GM21381 (cell line): ENCODE measurements at regions not wholly inside any gene's neighbourhood (a gene's known extent, or its start where the extent isn't known, plus 50 kb on each side); places are given as distances from the start of the nearest gene placed in this dataset.
"Not testable (repeated sequence)": the region's sequence is repeated elsewhere in the genome, so short reads cannot be mapped to it uniquely, and the experiment has no call there.

Experiments used
- ATAC-seq: cut with Tn5 transposase; IDR thresholded peaks from one replicate; pipeline ENCODE4 v1.9.1; 2021; ENCODE audit warnings: mild to moderate bottlenecking, moderate library complexity; ENCODE audit not compliant: unreplicated experiment

DNA sequence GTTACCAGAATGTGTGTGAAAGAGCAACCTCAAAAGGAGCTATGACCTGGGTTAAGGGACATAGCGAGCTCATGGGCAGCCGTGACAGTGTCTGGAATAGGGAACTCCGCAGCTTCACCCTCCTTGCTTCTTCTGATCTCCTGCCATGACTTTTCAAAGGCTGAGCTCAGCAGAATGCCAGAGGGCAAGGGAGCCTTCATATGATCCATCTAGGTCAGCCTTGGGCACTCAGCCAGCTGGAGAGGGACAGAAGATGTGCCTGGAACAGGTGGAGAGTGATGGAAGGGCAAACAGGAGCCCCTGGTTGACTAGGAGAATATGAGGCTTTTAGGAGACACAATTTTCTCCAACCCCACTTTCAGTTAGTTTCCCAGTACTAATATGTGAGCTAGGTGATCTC lies 352.8 kb upstream of the FRG2C start:
- not testable (repeated sequence) for ATAC-seq

- not testable (repeated sequence) for ATAC-seq
These were observed 351.7 kb upstream of the FRG2C start for GRCh38 chr3:75312469-75312868.

DNA sequence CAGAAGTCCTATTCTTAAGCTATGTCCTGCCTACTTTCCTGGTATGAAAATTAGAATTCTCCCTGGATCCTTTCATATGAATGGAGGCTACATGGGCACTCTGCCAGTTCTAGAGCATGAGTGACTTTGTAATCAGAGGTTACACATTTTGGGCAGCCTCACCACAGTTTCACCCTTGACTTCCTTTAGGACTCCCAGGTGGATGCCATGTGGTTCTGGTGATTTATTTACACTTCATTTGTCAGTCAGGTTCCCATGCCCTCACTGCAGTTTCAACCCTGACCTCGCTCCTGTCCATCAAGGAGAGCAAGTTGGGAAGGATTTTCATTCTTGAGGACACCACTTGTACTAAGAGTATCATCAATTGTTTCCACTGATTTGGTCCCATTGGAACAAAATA lies 344.4 kb upstream of the FRG2C start:
- ATAC-seq: not testable (repeated sequence)

GRCh38 chr3:75320369-75320768 lies 343.8 kb upstream of the FRG2C start:
- ATAC-seq: no peak

GRCh38 chr3:75321060-75321459 lies 343.1 kb upstream of the FRG2C start:
- ATAC-seq: no peak

DNA sequence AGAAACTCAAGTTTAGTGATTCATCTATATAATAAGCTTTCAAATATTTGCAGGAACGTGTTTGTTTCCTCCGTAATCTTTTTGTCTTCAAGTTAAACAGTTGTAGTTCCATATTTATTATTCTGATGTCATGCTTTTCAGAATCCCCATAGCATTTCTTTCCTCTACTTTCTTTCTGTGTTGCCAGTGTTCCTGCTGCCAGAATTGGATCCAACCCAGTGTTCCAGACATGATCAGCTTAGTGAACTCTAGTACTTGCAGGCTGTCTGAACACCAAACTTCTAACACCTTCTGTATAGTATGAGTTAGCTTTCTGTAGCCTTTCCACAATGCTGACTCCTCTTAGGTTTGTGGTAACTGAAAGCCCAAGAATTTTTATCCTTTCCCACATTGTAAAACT lies 340.2 kb upstream of the FRG2C start:
- not testable (repeated sequence) for ATAC-seq

DNA sequence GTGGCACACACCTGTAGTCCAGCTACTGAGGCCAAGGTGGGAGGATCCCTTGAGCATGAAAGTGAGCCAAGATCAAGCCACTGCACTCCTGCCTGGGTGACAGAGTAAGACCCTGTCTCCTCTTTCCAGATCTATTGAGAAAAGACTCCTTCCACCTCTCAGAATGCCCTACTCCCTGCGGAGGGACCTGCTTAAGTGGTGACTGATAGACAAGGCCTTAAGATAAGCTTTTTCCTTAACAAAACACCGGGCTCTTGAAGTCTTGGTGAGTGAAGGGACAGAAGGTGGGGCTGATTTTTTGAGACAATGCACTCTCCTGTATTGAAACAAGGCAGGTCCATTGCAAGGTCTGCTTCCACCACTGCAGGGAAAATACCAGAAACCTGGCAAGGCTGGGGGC lies 338.4 kb upstream of the FRG2C start:
- ATAC-seq: no peak

GRCh38 chr3:75327453-75327852 lies 336.7 kb upstream of the FRG2C start:
- no peak for ATAC-seq

DNA sequence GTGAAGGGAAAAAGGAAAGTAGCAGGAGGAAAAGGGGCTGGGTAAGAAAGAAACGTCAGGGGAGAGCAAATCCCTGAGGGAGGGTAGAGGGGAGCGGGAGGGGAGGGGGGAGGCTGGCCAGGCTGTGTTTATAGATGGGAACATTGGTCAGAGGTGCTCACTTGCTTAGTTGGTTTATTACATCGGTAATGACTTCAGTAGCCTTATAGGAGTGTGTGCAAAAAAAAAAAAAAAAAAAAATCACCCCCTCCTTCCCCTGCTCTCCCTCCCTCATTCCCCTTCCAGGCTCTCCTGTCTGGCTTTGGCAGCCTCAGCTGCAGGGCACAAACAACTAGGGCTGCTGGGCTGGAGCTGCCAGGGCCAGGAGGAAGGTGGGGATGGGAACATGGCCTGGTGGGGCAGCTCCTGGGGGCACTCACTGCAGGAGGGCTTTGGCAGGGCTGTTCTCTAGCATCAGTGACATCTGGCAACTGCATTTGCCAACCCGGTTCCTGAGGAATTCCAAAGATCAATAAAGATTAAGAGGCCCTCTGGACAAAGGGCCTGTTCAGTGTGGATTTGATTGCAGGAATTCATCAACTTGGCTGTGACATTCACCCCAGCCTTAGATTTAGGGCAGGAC lies 334.5 kb upstream of the FRG2C start:
- no peak for ATAC-seq

- not testable (repeated sequence) for ATAC-seq
These were observed 333.7 kb upstream of the FRG2C start for GRCh38 chr3:75330446-75330845.

GRCh38 chr3:75332090-75332489 lies 332.0 kb upstream of the FRG2C start:
- ATAC-seq: not testable (repeated sequence)

DNA sequence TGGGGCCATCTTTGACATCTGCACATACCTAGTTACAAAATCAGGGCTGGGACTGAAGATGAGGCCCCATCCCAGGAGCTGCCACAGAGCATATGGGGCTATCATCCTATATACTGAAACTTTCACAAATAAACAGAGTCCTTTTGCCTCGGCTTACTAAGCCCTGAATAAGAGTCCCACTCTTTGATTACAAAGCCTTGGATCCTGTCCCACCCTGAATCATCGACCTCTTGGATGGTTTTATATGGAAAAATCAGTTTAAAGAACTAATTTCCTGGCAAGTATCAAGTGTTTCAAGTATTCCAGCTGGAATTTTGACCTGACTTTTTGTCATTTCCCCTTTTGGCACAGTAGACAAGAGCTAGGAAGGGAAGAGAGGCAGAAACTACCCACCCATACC lies 331.3 kb upstream of the FRG2C start:
- ATAC-seq: no peak

- no peak for ATAC-seq
These were observed 329.8 kb upstream of the FRG2C start for GRCh38 chr3:75334299-75334698.

DNA sequence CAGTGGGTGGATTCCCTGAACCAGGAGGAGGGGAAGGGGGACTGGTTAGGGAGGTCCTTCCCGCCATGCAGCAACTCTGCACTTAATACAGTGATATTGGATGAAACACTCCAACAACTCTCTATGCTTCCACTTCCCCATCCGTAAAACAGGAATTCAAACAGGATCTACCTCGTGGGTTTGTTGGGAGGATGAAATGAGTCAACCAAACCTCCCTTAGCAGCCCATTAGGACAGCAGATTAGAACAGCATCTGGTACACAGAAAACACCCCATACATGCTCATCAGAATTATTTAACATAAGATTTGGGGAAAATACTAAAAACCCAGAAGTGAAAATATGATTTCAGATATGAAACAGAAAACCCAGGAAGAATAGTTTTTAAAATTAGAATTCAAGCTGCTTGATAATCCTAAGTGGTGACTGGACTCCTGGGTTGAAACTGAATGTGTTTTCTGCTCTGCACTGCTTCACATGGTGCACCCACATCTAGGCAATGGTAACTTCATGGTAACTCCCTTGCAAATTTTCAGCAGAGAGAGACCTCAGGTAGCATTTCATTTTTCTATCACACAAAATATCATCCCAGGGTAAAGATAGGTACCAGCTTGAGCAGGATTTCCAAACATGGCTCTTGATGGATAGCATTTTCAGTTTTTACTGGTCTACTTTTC lies 326.8 kb upstream of the FRG2C start:
- no peak for ATAC-seq

DNA sequence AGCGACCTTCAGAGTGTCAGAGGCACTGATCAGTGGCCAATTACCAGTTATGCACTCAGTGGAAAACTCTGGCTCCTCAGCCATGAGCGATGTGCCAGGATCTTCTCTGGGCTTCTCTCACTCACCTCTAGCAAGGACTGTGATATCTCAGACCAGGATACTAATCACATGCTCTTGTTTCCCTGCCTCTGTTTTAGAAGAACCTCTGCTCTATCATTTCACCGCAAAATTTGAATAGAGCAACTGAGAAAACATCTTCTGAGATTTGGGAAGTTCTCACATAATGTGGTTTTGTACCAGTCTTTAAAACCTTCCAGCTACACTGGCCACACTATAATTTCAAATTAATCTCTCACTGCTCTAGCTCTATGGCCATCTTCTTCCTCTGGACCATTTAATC lies 325.8 kb upstream of the FRG2C start:
- ATAC-seq: no peak

DNA sequence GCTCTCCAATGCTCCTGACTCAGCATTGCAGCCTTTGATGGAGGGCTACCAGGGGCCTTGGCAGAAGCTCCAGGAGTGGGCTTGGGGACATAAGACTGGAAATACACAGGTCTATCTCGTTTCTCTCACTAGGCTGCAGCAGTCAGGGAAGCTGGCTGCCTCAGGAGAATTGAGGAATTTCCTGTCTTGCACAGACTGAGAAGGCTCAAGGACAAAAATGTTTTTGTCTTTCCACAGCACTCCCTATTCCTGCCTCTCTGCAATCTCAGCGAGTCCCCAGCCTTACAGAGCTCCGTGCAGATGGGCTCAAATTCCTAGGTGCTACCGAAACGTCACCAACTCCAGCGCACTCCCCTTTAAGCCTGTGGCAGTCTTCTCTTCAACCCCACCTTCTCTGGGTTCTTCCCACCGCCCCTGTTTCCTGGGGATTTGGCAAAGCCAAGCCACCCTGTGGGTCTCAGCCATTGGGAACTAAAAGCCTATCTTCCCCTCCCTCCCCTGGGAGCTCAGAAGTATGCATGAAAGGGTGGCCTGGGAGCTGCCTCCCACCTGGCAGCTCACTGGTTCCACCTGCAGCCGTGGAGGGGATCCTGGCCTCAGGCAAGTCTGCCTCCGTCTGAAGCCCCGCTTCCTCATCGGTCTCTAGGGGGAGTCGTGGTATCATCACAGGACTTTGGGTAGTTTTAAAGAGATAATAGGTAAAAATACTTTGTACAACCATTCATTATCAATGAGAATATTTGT lies 322.6 kb upstream of the FRG2C start:
- ATAC-seq: no peak

- no peak for ATAC-seq
These were observed 321.7 kb upstream of the FRG2C start for GRCh38 chr3:75342425-75342824.

GRCh38 chr3:75350536-75350935 lies 313.6 kb upstream of the FRG2C start:
- ATAC-seq: not testable (repeated sequence)

GRCh38 chr3:75362086-75362784 lies 301.9 kb upstream of the FRG2C start:
- not testable (repeated sequence) for ATAC-seq

GRCh38 chr3:75372964-75373363 lies 291.2 kb upstream of the FRG2C start:
- not testable (repeated sequence) for ATAC-seq

- ATAC-seq: not testable (repeated sequence)
These were observed 284.3 kb upstream of the FRG2C start for GRCh38 chr3:75379840-75380239.
